WTC11 (cell line): ENCODE measurements at regions not wholly inside any gene's neighbourhood (a gene's known extent, or its start where the extent isn't known, plus 50 kb on each side); places are given as distances from the start of the nearest gene placed in this dataset.

ENCODE experiments used
- CBFB ChIP-seq: sonication (generic); formaldehyde crosslinking; IDR thresholded peaks from 2 replicates; pipeline ENCODE4 v1.8.1; 2022; ENCODE audit warnings: mild to moderate bottlenecking, low read depth, missing genetic modification reagents
- TCF7 ChIP-seq: sonication (generic); formaldehyde crosslinking; IDR thresholded peaks from 2 replicates; pipeline ENCODE4 v1.8.0; 2022; ENCODE audit warnings: mild to moderate bottlenecking, low read depth, missing genetic modification reagents, moderate library complexity
- TEAD4 ChIP-seq: sonication (generic); formaldehyde crosslinking; IDR thresholded peaks from 2 replicates; pipeline ENCODE4 v1.8.0; 2022; ENCODE audit warnings: mild to moderate bottlenecking, missing genetic modification reagents
- TF ChIP-seq, protein P1 (sequence below): fragments of 200-600 bp; IDR thresholded peaks from 2 replicates; pipeline ENCODE4 v1.8.0; 2022; ENCODE audit warnings: antibody characterized with exemption
- TF ChIP-seq, protein P2 (sequence below): sonication (generic); formaldehyde crosslinking; IDR thresholded peaks from 2 replicates; pipeline ENCODE4 v1.8.1; 2022; ENCODE audit warnings: low read depth, missing genetic modification reagents, borderline replicate concordance
- TF ChIP-seq, protein P3 (sequence below): sonication (generic); formaldehyde crosslinking; conservative IDR thresholded peaks from 2 replicates; pipeline ENCODE4 v1.8.1; 2022; ENCODE audit warnings: mild to moderate bottlenecking, missing genetic modification reagents

DNA sequence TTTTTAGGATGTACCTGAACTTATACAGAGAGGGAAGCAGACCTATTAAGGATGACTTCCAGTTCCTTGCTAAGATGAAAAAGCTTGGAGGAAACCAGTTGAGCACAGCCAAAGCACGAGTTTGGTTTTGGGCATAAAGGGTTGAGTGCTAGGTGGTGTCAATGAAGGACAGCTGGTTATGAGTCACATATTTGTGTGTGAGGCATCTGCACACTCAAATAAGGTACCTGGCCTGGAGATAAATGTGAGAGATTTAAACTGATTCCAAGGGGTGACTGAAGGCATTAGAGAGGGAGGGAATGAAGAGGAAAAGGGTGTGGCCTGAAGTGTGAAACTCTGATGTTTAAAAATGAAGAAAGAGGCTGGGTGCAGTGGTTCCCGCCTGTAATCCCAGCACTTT, 486.7 kb downstream of the DIPK2A start:
- TF ChIP-seq CBFB (CRISPR knock-in tag) (no peak), TCF7 (no peak), TEAD4 (CRISPR knock-in tag) (no peak)
- TF ChIP-seq, protein P1, sequence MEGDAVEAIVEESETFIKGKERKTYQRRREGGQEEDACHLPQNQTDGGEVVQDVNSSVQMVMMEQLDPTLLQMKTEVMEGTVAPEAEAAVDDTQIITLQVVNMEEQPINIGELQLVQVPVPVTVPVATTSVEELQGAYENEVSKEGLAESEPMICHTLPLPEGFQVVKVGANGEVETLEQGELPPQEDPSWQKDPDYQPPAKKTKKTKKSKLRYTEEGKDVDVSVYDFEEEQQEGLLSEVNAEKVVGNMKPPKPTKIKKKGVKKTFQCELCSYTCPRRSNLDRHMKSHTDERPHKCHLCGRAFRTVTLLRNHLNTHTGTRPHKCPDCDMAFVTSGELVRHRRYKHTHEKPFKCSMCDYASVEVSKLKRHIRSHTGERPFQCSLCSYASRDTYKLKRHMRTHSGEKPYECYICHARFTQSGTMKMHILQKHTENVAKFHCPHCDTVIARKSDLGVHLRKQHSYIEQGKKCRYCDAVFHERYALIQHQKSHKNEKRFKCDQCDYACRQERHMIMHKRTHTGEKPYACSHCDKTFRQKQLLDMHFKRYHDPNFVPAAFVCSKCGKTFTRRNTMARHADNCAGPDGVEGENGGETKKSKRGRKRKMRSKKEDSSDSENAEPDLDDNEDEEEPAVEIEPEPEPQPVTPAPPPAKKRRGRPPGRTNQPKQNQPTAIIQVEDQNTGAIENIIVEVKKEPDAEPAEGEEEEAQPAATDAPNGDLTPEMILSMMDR, result no peak
- TF ChIP-seq, protein P2, sequence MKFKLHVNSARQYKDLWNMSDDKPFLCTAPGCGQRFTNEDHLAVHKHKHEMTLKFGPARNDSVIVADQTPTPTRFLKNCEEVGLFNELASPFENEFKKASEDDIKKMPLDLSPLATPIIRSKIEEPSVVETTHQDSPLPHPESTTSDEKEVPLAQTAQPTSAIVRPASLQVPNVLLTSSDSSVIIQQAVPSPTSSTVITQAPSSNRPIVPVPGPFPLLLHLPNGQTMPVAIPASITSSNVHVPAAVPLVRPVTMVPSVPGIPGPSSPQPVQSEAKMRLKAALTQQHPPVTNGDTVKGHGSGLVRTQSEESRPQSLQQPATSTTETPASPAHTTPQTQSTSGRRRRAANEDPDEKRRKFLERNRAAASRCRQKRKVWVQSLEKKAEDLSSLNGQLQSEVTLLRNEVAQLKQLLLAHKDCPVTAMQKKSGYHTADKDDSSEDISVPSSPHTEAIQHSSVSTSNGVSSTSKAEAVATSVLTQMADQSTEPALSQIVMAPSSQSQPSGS, result no peak
- TF ChIP-seq, protein P3, sequence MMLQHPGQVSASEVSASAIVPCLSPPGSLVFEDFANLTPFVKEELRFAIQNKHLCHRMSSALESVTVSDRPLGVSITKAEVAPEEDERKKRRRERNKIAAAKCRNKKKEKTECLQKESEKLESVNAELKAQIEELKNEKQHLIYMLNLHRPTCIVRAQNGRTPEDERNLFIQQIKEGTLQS (CRISPR knock-in tag), result no peak
